HEK293 (cell line): ENCODE measurements at regions not wholly inside any gene's neighbourhood (a gene's known extent, or its start where the extent isn't known, plus 50 kb on each side); places are given as distances from the start of the nearest gene placed in this dataset.

Experiments used
- CTCF ChIA-PET: fragments of 350-600 bp; formaldehyde crosslinking; extraction: SDS; loops from one replicate; lab custom pipeline; 2021; ENCODE audit warnings: antibody characterized with exemption; lab: Yijun Ruan, JAX
- POLR2A ChIA-PET: fragments of 300-600 bp; formaldehyde crosslinking; extraction: SDS; loops from one replicate; lab custom pipeline; 2020; ENCODE audit warnings: antibody characterized with exemption, inconsistent platforms; lab: Yijun Ruan, JAX
- H3K27ac ChIP-seq: fragments of 200-500 bp; sonication (Bioruptor generic); 2 replicates; pipeline ENCODE4 v1.5.1; 2014; ENCODE audit warnings: low read depth, low read length, control low read depth, inconsistent platforms; ENCODE audit errors: extremely low read depth
- H3K36me3 ChIP-seq, 2 experiments: fragments of 200-500 bp in 1 of 2; sonication (Bioruptor generic) in 1 of 2; 1 replicate in 1 of 2; 2 replicates in 1 of 2; pipeline ENCODE4 v1.5.1; 2014 to 2017; ENCODE audit warnings: inconsistent platforms in 2 of 2, low read length in 2 of 2; ENCODE audit not compliant: control insufficient read depth in 2 of 2, insufficient read depth in 1 of 2
- H3K4me1 ChIP-seq: fragments of 200-500 bp; sonication (Bioruptor generic); 2 replicates; pipeline ENCODE4 v1.5.1; 2014; ENCODE audit warnings: mild to moderate bottlenecking, low read length, inconsistent platforms; ENCODE audit not compliant: control insufficient read depth, insufficient read depth
- H3K4me3 ChIP-seq: 2 replicates; pipeline ENCODE4 v1.5.1; 2011; ENCODE audit warnings: low read depth, mild to moderate bottlenecking, control low read depth, low read length, moderate library complexity
- H3K9me3 ChIP-seq: fragments of 200-500 bp; sonication (Bioruptor generic); 2 replicates; pipeline ENCODE4 v1.5.1; 2014; ENCODE audit warnings: low read depth, low read length, inconsistent platforms; ENCODE audit not compliant: control insufficient read depth, insufficient read depth
- AEBP2 ChIP-seq: fragments of 450-650 bp; formaldehyde crosslinking; IDR thresholded peaks from 2 replicates; pipeline ENCODE4 v1.5.1; 2016; ENCODE audit warnings: missing biosample characterization, missing genetic modification characterization, borderline replicate concordance
- ATF2 ChIP-seq: fragments of 450-650 bp; formaldehyde crosslinking; IDR thresholded peaks from 2 replicates; pipeline ENCODE4 v1.5.1; 2016; ENCODE audit warnings: missing biosample characterization, missing genetic modification characterization, low read depth
- ELK4 ChIP-seq: IDR thresholded peaks from 2 replicates; pipeline ENCODE4 v1.6.1; 2011; ENCODE audit warnings: mild to moderate bottlenecking, low read depth, low read length, borderline replicate concordance
- KLF16 ChIP-seq: fragments of 450-650 bp; formaldehyde crosslinking; IDR thresholded peaks from 2 replicates; pipeline ENCODE4 v1.5.1; 2017; ENCODE audit warnings: missing biosample characterization, missing genetic modification characterization
- SP7 ChIP-seq: fragments of 450-650 bp; formaldehyde crosslinking; IDR thresholded peaks from 2 replicates; pipeline ENCODE4 v1.5.1; 2016; ENCODE audit warnings: missing biosample characterization, missing genetic modification characterization
- TRIM28 ChIP-seq: IDR thresholded peaks from 2 replicates; pipeline ENCODE4 v1.6.1; 2011; ENCODE audit warnings: low read length, control low read depth, borderline replicate concordance
- ZIC2 ChIP-seq: fragments of 450-650 bp; formaldehyde crosslinking; IDR thresholded peaks from 2 replicates; pipeline ENCODE4 v1.5.1; 2016; ENCODE audit warnings: missing biosample characterization, missing genetic modification characterization
- ZNF140 ChIP-seq: fragments of 450-650 bp; formaldehyde crosslinking; IDR thresholded peaks from 2 replicates; pipeline ENCODE4 v1.5.1; 2016; ENCODE audit warnings: missing biosample characterization, missing genetic modification characterization
- ZNF146 ChIP-seq: fragments of 450-650 bp; formaldehyde crosslinking; IDR thresholded peaks from 2 replicates; pipeline ENCODE4 v1.5.1; 2016; ENCODE audit warnings: missing biosample characterization, missing genetic modification characterization
- ZNF26 ChIP-seq: fragments of 450-650 bp; formaldehyde crosslinking; IDR thresholded peaks from 2 replicates; pipeline ENCODE4 v1.5.1; 2016; ENCODE audit warnings: missing biosample characterization, missing genetic modification characterization
- ZNF324 ChIP-seq: fragments of 450-650 bp; formaldehyde crosslinking; IDR thresholded peaks from 2 replicates; pipeline ENCODE4 v1.5.1; 2016; ENCODE audit warnings: missing biosample characterization, missing genetic modification characterization
- ZNF366 ChIP-seq: fragments of 450-650 bp; formaldehyde crosslinking; conservative IDR thresholded peaks from 2 replicates; pipeline ENCODE4 v1.5.1; 2016; ENCODE audit warnings: missing biosample characterization, missing genetic modification characterization
- ZNF37A ChIP-seq: fragments of 450-650 bp; IDR thresholded peaks from 2 replicates; pipeline ENCODE4 v1.5.1; 2018; ENCODE audit warnings: missing biosample characterization, missing genetic modification characterization
- ZNF404 ChIP-seq: fragments of 450-650 bp; formaldehyde crosslinking; IDR thresholded peaks from 2 replicates; pipeline ENCODE4 v1.5.1; 2017; ENCODE audit warnings: missing biosample characterization, missing genetic modification characterization
- ZNF433 ChIP-seq: fragments of 450-650 bp; formaldehyde crosslinking; IDR thresholded peaks from 2 replicates; pipeline ENCODE4 v1.5.1; 2016; ENCODE audit warnings: missing biosample characterization, missing genetic modification characterization, low read depth
- ZNF645 ChIP-seq: fragments of 450-650 bp; formaldehyde crosslinking; IDR thresholded peaks from 2 replicates; pipeline ENCODE4; 2016; ENCODE audit warnings: missing biosample characterization, missing genetic modification characterization
- ZNF658 ChIP-seq: fragments of 450-650 bp; formaldehyde crosslinking; IDR thresholded peaks from 2 replicates; pipeline ENCODE4; 2016; ENCODE audit warnings: missing biosample characterization, missing genetic modification characterization
- ZNF707 ChIP-seq: fragments of 450-650 bp; formaldehyde crosslinking; IDR thresholded peaks from 2 replicates; pipeline ENCODE4 v1.5.1; 2016; ENCODE audit warnings: missing biosample characterization, missing genetic modification characterization
- ZNF791 ChIP-seq: fragments of 450-650 bp; formaldehyde crosslinking; IDR thresholded peaks from 2 replicates; pipeline ENCODE4 v1.5.1; 2016; ENCODE audit warnings: missing biosample characterization, missing genetic modification characterization
- ZSCAN23 ChIP-seq: fragments of 450-650 bp; formaldehyde crosslinking; IDR thresholded peaks from 2 replicates; pipeline ENCODE4 v1.5.1; 2016; ENCODE audit warnings: missing biosample characterization, missing genetic modification characterization

- Histone ChIP-seq H3K4me1 (no peaks in the 10 kb centered on the region; the same call in 1 of the 2 replicates), H3K9me3 (no peaks in the 10 kb centered on the region), H3K4me3 (no peak overlapping the region), H3K27ac (no peak overlapping the region), H3K36me3 (no peaks in the 10 kb centered on the region)
- CTCF ChIA-PET: interaction anchor here (0.6 to 0.7 kb wide), 2 partner anchors 13 to 487 kb away, joined by 3 read pairs; no protein-coding TSS in a partner anchor
- POLR2A ChIA-PET: no interaction called here
- TF ChIP-seq ZNF658: no peak
These were observed 366.2 kb upstream of the PITX2 start for GRCh38 chr4:110989125-110989524.

GRCh38 chr4:110994781-110995180 is 371.9 kb upstream of the PITX2 start:
- no peaks in the 10 kb centered on the region for H3K9me3 ChIP-seq

GRCh38 chr4:110998320-110998719 is 375.4 kb upstream of the PITX2 start:
- Histone ChIP-seq H3K4me1 (no peaks in the 10 kb centered on the region), H3K4me3 (no peak overlapping the region), H3K36me3 (no peaks in the 10 kb centered on the region), H3K27ac (no peak overlapping the region), H3K9me3 (no peaks in the 10 kb centered on the region)
- TF ChIP-seq ZNF645 (no peak), ATF2 (no peak), ZNF366 (tag by site-specific recombination) (no peak), ZNF26 (tag by site-specific recombination) (no peak), ZNF791 (tag by site-specific recombination) (no peak), SP7 (tag by site-specific recombination) (no peak), ELK4 (no peak), AEBP2 (tag by site-specific recombination) (no peak)
- CTCF ChIA-PET: no interaction called here
- POLR2A ChIA-PET: no interaction called here

More at GRCh38 chr4:110994781-110995180, 371.9 kb upstream of the PITX2 start:
- TF ChIP-seq ZNF140 (tag by site-specific recombination): no peak
- no peak for TF ChIP-seq KLF16
- no peak for TF ChIP-seq ZNF146 (tag by site-specific recombination)
- TF ChIP-seq ZNF433 (tag by site-specific recombination): no peak
- TF ChIP-seq ZIC2 (tag by site-specific recombination): no peak
- TF ChIP-seq ZSCAN23 (tag by site-specific recombination): no peak
- no peak for TF ChIP-seq ZNF37A (tag by site-specific recombination)
- no peak for TF ChIP-seq ZNF707
- no peak for TF ChIP-seq ZNF324 (tag by site-specific recombination)
- TF ChIP-seq TRIM28: no peak
- TF ChIP-seq ZNF404 (tag by site-specific recombination): no peak
- Histone ChIP-seq H3K27ac (no peak overlapping the region), H3K4me3 (no peak overlapping the region), H3K36me3 (no peaks in the 10 kb centered on the region), H3K4me1 (no peaks in the 10 kb centered on the region)
- ChIA-PET CTCF (no interaction called here), POLR2A (no interaction called here)
